ENCODE measurements at regions not wholly inside any gene's neighbourhood (a gene's known extent, or its start where the extent isn't known, plus 50 kb on each side); places are given as distances from the start of the nearest gene placed in this dataset.

GRCh38 chr11:119791047-119791446 lies 62.0 kb upstream of the NECTIN1 start:
- TF ChIP-seq CTCF (IDR thresholded peaks at IDR 0.05; ENCODE audit: poor library complexity, severe bottlenecking) (no peak), RAD21 (conservative IDR thresholded peaks at IDR 0.05) (no peak)
